HFFc6 (cell line): ENCODE measurements at regions not wholly inside any gene's neighbourhood (a gene's known extent, or its start where the extent isn't known, plus 50 kb on each side); places are given as distances from the start of the nearest gene placed in this dataset.
"Not testable (repeated sequence)": the region's sequence is repeated elsewhere in the genome, so short reads cannot be mapped to it uniquely, and the experiment has no call there.

ENCODE experiments used
- DNase-seq: peaks from one replicate; pipeline ENCODE4 v3.0.0-alpha.2; 2018
- H3K27ac Mint-ChIP-seq: 2 replicates; pipeline ENCODE4 v1.8.0; 2020; ENCODE audit warnings: mild to moderate bottlenecking, mixed read lengths
- H3K27me3 Mint-ChIP-seq: 2 replicates; pipeline ENCODE4 v1.8.0; 2021; ENCODE audit warnings: mild to moderate bottlenecking, moderate library complexity, mixed read lengths; ENCODE audit not compliant: insufficient read depth
- H3K36me3 Mint-ChIP-seq: 2 replicates; pipeline ENCODE4 v1.8.0; 2021; ENCODE audit warnings: low read depth, mixed read lengths
- H3K4me1 Mint-ChIP-seq: 2 replicates; pipeline ENCODE4 v1.8.0; 2020; ENCODE audit warnings: low read depth, mixed read lengths
- H3K4me3 Mint-ChIP-seq: 2 replicates; pipeline ENCODE4 v1.8.0; 2020; ENCODE audit warnings: mild to moderate bottlenecking, moderate library complexity, mixed read lengths
- H3K9me3 Mint-ChIP-seq: 2 replicates; pipeline ENCODE4 v1.8.0; 2020; ENCODE audit warnings: mild to moderate bottlenecking, mixed read lengths
- CTCF ChIP-seq: fragments of 200-600 bp; sonication (generic); IDR thresholded peaks from 2 replicates; pipeline ENCODE4 v1.5.0; 2021; ENCODE audit warnings: antibody characterized with exemption, mild to moderate bottlenecking

GRCh38 chr6:85128781-85129180 lies 321.1 kb upstream of the NT5E start:
- peaks cover 12% of the 10 kb centered on the region for H3K4me1 Mint-ChIP-seq
- peaks cover 6% of the 10 kb centered on the region for H3K27me3 Mint-ChIP-seq
- H3K9me3 Mint-ChIP-seq, result no peaks in the 10 kb centered on the region
- no peak overlapping the region for H3K4me3 Mint-ChIP-seq
- no peak for DNase-seq
- TF ChIP-seq CTCF, result no peak
- no peak overlapping the region for H3K27ac Mint-ChIP-seq
- no peaks in the 10 kb centered on the region for H3K36me3 Mint-ChIP-seq

- H3K9me3 Mint-ChIP-seq, H3K27ac Mint-ChIP-seq, H3K36me3 Mint-ChIP-seq, DNase-seq, H3K4me3 Mint-ChIP-seq, H3K27me3 Mint-ChIP-seq: not testable (repeated sequence)
- H3K4me1 Mint-ChIP-seq, result peaks cover 12% of the 10 kb centered on the region
These were observed 321.6 kb upstream of the NT5E start for GRCh38 chr6:85128256-85128655.

GRCh38 chr6:85127696-85128243 lies 322.1 kb upstream of the NT5E start:
- no peaks in the 10 kb centered on the region for H3K9me3 Mint-ChIP-seq
- no peak for DNase-seq
- H3K27me3 Mint-ChIP-seq, result peaks cover 6% of the 10 kb centered on the region
- peaks cover 12% of the 10 kb centered on the region for H3K4me1 Mint-ChIP-seq
- no peaks in the 10 kb centered on the region for H3K36me3 Mint-ChIP-seq
- no peak for TF ChIP-seq CTCF
- H3K4me3 Mint-ChIP-seq, result no peak overlapping the region
- H3K27ac Mint-ChIP-seq, result no peak overlapping the region

- Mint-ChIP-seq H3K4me1 (peaks cover 12% of the 10 kb centered on the region), H3K9me3 (no peaks in the 10 kb centered on the region), H3K36me3 (no peaks in the 10 kb centered on the region), H3K27me3 (peaks cover 6% of the 10 kb centered on the region), H3K4me3 (peak overlapping the region; percentile 71; the same call in 1 of the 2 replicates), H3K27ac (no peak overlapping the region)
- peak; percentile 4; the same call in 1 of the 2 replicates for TF ChIP-seq CTCF
- DNase-seq, result no peak
These were observed 322.8 kb upstream of the NT5E start for GRCh38 chr6:85127168-85127498.

GRCh38 chr6:85126485-85127167 lies 323.3 kb upstream of the NT5E start:
- Mint-ChIP-seq H3K4me3 (peak overlapping the region; percentile 71), H3K4me1 (peaks cover 12% of the 10 kb centered on the region), H3K27ac (no peak overlapping the region), H3K9me3 (no peaks in the 10 kb centered on the region), H3K27me3 (peaks cover 6% of the 10 kb centered on the region), H3K36me3 (no peaks in the 10 kb centered on the region)
- peak; percentile 58 for DNase-seq
- peak; percentile 80; the same call in 1 of the 2 replicates for TF ChIP-seq CTCF

- Mint-ChIP-seq H3K9me3 (no peaks in the 10 kb centered on the region), H3K4me3 (no peak overlapping the region), H3K4me1 (peaks cover 12% of the 10 kb centered on the region), H3K27ac (no peak overlapping the region), H3K36me3 (no peaks in the 10 kb centered on the region), H3K27me3 (peaks cover 6% of the 10 kb centered on the region)
- no peak for TF ChIP-seq CTCF
- no peak for DNase-seq
These were observed 324.4 kb upstream of the NT5E start for GRCh38 chr6:85125526-85125925.
